CD1c-positive myeloid dendritic cell (primary cell): ENCODE measurements at regions not wholly inside any gene's neighbourhood (a gene's known extent, or its start where the extent isn't known, plus 50 kb on each side); places are given as distances from the start of the nearest gene placed in this dataset.
"Not testable (repeated sequence)": the region's sequence is repeated elsewhere in the genome, so short reads cannot be mapped to it uniquely, and the experiment has no call there.

ENCODE experiments used
- DNase-seq: peaks from one replicate; pipeline ENCODE4 v3.0.0-alpha.2; 2016; ENCODE audit errors: extremely low spot score

DNA sequence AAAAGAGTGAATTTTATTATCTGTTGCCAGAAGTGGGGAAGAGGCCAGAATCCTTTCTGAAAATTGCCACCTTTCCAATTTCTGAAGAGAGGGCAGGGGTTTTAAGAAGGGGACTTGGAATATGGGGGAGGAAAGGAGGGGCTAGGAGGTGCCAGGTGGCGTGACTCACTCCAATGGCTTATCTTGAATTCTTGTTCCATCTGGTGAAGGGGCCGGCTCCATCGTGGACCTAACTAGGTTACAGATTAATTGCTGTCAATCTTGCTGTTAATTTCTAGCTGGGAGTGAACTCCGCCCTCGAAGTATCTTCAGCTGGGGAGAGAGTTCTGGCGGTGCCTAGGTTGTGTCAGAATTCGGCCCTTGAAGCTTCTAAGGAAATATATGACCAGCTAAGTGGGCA lies 138.7 kb downstream of the YTHDC2 start:
- DNase-seq = no peak

DNA sequence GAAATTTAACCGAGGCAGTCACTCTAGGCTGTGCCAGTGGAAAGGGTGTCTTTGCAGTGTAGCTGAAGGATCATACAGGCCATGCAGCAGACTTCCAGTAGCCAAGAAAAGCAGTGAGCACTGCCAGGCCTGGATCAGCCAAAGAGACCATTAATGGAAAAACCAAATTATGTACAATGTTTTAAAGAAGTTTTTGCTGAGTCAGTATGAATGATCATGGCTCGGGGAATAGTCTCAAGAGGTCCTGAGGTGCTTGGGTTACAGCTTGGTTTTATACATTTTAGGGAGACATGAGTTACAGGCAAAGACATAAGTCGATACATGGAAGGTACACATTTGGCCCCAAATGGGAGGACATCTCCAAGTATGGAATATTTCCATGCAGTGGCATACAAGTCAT lies 141.3 kb downstream of the YTHDC2 start:
- DNase-seq = no peak

DNA sequence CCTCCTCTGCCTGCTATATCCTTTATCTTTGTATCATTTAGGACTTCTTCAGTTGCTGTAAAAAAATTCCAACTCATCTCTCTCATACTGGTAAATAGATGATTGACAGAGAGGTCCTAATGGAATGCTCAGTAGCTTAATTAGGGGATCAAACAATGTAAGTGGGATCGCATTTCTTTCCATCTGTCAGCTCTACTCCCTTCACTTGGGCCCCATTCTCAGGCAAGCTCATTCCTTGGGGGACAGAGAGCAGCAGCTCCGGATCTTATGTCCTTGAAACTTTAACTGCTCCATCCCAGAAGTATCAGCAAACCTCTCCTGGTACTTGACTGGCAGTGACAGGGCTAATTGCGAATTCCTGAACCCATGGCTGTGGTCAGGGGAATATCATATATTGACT lies 146.7 kb downstream of the YTHDC2 start:
- DNase-seq = no peak

DNA sequence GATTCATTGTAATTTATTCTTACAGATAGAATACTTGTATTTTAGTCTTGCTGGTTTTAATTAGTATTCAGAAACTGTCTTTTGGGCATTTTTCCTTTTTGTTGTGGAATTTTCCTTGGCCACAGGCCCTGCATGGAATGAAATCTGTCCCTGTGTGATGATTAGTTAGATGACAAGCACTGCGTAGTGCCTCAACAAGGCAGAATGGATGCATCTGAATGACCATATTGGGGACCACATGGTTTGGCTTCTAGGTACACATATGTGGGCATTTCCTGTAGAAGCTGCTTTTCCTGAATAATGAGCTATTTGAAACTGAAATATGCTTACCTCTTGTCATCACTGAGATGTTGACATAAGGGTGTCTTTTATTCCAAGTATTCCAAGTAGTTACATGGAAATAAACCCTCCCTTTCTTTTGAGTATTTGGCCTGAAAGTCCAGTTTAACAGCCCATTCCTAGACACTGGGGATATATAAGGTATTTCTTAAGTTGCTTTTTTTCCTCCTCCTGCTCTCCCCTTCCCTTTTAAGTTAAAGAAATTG lies 147.3 kb downstream of the YTHDC2 start:
- no peak for DNase-seq

DNA sequence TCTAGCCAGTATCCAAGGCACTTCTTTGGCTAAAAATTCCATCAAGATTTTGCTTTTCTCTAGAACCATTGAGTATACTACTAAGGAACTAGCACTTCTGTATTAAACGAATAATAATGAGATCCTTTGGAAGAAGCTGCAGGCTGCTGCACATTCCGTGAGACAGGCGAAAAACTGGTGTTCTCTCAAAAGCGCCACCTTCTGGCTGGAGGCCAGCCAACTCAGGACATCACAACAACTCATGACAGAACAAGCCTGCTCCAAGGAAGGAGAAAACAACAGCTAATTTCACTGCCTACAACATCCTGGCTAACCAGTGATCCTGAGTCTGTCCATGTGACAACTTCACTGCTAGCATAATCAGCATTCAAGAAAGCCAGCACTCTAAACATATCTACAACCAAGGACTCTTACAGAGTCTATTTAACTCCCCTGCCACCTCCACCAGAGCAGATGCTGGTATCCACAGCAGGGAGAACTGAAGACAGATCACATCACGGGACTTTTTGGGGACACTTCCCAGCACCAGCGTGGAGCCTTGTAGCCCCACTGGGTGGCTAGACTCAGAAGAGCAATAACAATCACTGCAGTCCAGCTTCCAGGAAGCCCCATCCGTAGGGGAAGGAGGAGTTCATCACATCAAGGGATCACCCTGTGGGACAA lies 150.5 kb downstream of the YTHDC2 start:
- peak; percentile 26 for DNase-seq

DNA sequence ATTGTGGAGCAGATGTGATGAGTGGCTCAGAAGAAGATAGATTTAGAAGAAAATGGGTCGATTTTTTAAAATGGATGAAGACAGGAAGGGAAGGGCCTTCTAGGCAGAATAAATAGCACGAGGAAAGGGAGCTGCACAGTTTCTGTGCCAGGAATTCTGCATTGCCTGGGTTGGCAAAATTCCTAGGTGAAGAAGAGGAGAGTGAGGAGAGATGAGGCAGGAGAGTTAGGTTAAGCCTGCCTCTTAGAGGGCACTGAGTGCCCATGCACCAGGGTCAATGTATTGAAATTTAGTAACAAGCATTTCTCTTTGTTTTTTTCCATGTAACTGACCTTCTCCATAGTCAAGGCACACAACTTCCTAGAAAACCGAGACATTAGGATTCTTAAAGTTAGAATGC lies 159.5 kb downstream of the YTHDC2 start:
- no peak for DNase-seq

DNA sequence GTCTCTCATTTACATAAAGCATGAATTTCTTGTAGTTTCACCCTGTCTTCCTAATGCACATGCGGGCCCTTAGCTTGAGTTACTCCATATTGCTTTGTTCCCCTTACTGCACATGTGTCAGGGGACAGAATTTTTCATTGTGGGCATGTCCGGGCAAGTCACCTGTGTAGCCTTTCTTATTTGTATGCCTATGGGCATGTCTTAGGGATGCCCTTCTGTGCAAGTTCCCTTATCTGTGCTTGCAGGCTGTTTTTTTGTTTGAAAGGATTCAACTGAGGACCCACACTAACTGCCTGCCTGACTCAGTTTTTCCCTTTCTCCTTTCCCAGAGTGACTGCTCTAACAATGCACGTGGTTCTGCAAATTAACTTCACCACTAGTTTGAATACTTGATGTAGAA lies 161.7 kb downstream of the YTHDC2 start:
- DNase-seq = no peak

DNA sequence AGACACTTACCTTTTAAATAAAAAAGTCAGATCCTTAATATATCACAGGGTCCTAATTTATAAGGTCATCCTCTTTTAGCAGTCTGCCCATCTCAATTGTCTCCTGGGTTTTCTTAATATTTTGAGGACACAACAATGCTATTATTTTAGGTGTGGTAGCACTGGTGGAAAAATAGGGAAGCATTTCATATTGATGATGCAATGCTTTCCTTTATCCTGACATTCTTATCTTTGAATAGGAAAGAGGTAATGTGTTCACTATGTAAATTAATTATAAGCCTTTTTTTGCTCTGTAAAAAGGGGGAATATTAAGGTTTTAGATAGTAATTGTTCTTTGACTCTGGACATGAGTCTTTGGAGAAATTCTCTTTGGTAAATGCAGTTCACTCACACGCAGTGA lies 164.7 kb downstream of the YTHDC2 start:
- no peak for DNase-seq

DNA sequence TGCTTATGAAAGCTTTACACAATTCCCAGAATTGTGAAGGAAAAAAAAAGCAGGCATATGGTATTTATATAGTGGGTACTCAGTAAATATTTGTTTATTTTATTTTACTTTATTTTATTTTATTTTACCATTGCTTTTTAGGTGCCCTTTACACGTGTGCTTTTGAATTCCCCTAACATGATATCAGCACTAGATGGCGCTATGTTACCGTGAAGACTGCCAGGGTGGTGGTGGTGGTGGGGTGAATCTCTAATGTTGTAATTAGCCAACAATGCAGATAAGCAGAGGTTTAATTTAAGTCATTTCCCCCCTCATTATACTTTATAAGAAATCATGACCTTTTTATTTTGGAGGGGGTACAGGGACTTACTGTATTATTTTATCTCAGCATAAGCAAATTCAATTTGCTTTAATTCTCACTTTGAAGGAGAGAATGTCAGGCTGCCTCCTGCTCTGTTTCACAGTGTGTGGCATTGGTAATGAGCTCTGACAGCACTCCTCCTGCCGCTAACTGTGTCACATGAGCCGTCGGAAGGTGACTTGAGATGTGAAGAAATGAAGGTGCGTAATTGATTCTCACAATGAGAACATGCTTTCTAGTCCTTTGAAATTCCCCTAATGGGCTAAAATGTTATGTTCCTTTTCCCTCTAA lies 165.6 kb downstream of the YTHDC2 start:
- peak; percentile 38 for DNase-seq

DNA sequence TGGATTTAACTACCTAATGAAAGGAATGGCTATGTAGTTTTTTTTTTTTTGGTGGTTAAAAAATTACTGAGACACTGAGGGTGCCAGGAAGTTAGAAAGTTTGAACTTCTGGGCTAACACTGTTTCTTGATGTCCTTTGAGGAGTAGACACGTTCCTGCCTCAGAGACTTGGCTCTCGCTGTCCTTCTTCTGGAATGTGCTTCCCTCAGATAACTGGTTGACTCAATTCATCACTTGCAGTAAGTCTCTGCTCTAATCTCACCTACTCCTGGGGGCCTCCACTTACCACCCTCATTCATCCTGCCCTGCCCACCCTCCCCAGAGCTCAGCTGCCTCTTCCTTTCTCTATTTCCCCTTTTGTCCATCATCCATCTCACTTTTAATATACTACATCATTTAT lies 167.0 kb downstream of the YTHDC2 start:
- no peak for DNase-seq

DNA sequence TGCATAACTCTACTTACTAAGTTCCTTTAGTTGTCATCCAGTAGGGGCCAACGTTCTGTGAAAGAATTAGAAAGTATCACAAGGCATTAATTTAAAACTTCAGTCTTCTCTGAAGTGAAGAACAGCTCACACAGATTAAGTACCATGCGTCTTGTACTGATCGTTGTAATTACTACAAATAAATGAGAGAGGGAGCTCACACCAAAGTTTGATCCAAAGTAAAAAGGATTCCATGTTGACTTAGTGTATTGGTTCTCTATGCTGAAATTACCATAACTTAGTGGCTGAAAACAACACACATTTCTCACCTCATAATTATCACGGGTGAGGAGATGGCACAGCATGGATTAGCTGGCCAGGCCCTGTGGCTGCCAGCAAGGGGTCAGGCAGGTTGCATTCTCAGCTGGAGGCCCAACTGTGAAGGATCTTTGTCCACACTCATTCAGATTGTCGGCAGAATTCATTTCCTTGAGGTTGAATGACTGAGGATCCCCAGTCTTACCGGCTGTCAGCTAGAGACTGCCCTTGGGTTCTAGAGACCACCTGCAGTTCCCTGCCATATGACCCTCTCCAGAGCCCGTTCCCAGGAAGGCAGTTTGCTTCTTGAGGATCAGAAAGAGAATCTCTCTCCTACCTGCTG lies 169.1 kb downstream of the YTHDC2 start:
- DNase-seq = no peak

DNA sequence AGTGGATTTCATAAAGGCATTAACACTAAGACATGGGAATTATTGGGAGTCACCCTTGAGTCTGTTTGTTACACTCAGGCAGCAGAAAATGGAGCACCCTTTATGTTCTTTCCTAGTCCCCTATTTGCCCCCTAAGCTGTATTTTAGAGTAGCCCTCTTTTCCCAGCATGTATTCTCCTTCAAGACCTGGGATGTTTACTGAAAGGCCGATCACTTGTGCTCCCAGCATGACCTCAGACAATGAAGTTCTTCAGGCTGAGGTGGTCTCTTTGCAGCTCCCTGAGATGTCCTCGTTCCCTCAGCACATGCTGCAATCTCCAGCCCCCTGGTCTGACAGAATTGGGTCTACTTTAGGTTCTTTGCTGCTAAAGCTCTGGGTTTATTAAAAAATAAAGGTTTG lies 169.7 kb downstream of the YTHDC2 start:
- no peak for DNase-seq

DNA sequence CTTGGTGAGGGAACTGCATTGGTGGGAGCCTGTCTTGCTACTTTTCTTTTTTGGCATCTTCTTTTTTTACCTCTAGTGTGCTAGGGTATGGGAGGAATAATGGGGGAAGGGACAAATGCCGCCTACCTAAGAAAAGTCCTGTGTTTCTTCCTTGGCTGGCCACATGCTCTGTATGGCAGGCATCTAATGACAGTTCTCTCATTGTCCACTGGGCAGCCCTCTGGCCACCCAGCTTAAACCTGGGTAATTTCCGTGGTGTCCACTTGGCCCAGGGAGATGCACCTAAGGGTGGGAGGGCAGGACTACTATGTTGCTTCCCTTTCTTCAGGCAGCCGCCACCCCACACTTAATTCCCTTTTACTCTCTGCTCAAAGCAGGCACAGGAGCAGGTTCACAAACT lies 173.1 kb downstream of the YTHDC2 start:
- no peak for DNase-seq

DNA sequence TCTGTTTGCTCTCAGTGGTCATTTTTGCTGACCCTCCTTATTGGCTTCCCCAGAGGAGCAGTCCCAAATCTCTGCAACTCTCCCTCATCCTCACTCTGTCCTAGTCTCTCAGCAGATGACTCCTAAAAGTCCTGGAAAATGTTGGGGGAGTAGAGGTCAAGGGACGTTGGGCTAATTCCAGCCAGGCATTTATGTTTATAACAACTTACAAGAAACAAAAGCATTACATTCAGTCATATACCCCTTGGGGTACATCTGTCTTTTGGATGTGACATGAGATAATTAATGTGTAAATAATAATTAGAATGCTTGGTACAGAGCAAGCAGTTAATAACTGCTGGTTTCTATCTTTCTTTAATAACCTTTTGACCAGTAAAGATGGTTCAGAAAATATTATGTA lies 176.2 kb downstream of the YTHDC2 start:
- no peak for DNase-seq

DNA sequence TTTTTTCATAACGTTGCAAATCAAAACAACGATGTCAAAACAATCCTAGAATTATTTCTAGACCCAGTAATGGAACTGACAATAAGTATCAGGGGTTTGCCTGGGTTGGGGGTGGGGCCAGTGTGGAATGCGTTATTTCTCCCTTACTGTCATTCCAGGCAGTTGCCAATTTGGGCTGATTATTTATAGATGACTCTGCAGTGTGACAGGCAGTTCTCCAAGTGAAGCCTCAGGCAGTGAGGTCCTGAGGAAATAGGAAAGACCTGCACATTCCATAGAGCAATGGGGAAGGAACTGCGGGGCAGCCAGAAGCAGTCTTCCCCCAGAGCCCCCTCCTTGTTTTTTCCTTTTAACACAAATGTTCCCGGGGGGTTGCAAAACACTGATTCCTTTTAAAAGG lies 179.0 kb downstream of the YTHDC2 start:
- DNase-seq = no peak

DNA sequence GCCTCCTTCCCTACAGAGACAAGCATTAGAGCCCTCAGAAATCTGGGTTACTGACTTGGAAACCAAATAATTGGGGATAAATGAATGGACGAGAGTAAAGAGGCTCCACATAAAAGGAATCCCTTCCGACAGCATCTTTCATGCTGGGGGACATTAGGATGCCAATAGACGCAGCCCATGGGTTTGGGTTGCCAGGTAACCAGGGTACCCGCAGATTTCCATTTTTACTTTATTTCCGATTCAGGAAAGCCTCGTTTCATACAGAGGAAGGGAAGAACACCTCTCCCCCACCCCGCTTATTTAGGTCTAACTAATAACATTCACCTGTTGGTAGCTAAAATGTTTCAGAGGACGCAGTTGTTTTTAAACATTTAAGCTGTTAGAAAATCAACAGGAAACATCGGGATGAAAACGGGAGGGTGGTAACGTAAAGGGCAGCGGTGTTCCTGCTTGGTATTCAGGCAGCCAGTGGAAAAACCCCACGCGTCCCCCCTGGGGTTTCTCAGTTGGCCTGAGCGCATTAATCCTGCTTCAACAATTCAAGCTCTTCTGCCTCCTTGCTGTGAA lies 179.5 kb downstream of the YTHDC2 start:
- no peak for DNase-seq

DNA sequence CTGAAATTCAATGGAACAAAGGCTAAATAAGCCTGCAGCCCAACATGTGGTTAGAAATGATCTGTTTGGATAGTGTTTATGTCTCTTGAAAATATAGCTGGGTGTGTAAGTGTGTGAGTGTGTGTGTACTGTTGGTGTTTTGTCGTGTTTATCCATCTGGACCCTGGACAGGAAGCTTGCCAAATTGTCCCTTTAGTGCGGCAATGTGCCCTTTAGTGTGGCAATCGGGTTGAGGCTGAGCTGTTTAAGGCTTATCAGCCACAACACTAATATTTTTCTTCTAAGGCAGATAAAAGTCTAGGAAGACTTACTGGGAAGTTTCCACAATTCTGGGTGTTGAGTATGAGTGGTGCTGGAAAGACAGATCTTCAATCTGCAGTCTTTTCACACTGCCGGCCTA lies 180.2 kb downstream of the YTHDC2 start:
- DNase-seq = no peak

DNA sequence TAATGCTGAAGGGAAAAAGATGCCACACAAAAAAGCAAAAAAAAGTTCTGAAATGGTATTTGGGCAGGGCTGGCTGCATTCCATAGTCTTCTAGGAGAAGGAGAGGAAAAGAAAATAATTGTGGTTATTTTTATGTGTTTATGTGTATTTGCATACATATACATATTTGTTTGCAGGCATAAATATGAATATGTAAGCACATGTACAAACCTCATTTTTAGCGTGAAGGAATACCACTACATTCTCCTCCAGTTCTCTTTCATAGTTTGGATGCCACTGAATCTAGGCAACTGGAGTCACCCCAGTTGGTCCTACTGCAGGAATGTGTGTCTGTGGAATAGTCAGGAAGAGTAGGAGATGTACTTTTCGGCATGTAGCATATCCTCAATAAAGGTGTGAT lies 181.1 kb downstream of the YTHDC2 start:
- no peak for DNase-seq

DNA sequence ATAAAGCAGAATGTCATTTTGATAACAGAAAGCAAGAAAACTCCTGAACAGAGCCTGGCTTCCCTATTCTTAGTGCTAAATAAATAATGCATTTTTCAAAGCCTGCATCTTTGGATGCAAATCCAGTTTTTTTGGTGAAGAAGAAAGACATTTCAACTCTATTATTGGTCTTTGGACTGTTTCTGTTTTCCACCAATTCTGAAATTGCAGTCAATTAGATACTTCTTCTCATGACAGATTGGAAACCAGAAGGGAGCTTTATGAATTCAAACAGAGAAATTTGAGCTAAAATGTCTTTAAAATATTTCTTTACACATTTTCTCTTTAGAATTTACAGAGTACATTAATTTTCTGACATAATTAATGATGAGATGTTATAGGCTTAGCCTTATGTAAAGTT lies 189.8 kb downstream of the YTHDC2 start:
- no peak for DNase-seq

DNA sequence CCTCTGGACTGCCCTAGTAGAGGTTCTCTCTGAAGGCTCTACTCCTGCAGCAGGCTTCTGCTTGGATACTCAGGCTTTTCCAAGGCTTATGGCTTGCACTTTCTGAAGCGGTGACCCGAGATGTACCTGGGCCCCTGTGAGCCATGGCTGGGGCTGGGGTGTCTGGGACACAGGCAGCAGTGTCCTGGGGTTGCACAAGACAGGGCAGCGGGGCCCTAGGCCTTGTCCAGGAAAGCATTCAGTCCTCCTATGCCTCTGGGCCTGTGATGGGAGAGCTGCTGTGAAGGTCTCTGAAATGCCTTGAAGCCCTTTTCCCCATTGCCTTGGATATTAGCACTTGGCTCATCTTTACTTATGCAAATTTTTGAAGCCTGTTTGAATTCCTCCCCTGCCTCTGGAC lies 192.2 kb downstream of the YTHDC2 start:
- DNase-seq = no peak

DNA sequence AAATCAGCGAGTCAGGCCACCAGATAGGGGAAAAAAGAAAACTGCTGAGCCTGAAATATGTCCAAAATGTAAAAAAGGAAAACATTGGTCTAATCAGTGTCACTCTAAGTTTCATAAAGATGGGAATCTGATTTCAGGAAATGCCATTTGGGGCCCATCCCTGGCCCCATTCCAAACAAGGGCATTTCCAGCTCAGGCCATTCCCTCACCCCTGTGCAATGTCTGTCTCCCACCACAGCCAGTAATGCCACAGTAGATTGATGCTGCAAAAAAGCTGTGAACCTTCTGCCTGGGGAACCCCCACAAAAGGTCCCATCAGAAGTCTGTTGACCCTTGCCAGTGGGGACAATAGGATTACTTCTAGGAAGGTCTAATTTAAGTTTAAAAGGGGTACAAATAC lies 199.6 kb downstream of the YTHDC2 start:
- no peak for DNase-seq

DNA sequence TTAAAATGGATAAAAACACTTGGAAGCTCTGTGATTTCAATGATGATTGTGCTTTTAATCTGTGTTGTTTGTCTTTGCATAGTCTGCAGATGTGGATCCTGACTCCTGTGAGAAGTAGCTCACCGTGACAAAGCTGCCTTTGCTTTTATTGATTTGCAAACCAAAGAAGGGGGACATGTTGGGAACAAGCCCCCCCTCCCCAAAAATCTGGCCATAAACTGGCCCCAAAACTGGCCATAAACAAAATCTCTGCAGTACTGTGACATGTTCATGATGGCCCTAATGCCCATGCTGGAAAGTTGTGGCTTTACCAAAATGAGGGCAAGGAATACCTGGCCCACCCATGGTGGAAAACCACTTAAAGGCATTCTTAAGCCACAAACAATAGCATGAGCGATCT lies 202.4 kb downstream of the YTHDC2 start:
- DNase-seq = not testable (repeated sequence)

DNA sequence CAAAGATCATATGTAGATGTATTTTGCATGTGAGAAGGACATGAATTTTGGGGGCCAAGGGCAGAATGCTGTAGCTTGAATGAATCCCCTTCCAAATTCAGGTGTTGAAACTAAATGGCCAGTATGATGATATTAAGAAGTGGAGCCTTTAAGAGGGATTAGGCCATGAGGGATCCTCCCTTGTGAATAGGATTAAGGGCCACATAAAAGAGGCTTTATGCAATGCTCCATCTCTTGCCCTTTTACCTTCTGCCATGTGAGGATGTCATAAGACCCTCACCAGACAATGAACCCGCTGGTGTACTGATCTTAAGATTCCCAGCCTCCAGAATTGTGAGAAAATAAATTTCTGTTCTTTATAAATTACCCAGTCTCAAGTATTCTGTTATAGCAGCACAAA lies 206.1 kb downstream of the YTHDC2 start:
- no peak for DNase-seq
